ENCODE measurements at regions not wholly inside any gene's neighbourhood (a gene's known extent, or its start where the extent isn't known, plus 50 kb on each side); places are given as distances from the start of the nearest gene placed in this dataset.

DNA sequence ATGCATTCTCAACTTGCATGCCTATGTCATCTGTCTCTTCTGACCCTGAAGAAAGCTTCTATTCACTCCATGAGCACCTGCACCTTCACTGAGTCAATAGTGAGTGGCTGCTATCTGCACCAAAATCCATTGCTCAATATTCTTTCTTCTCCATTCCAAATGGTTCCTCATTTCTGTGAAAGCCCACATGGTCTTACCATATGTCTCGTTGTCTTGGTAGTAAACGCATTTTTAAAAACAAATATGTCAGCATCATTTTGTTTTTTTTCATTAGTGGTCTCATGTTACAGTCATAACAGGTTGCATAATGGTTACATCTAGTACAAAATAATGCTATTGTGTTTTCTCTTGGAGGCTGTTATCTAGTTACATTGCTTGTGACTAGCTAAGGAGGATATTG, 106.9 kb upstream of the CPM start:
- TF ChIP-seq CSRNP3 (CRISPR knock-in tag; IDR thresholded peaks at IDR 0.05) = no peak
- no peak for TF ChIP-seq ARNTL (CRISPR knock-in tag; IDR thresholded peaks at IDR 0.05; ENCODE audit: borderline replicate concordance, low read depth)
- TF ChIP-seq ZNF565 (CRISPR knock-in tag; conservative IDR thresholded peaks at IDR 0.05; ENCODE audit: low read depth) = no peak
